Limb (tissue), 2 donors: ENCODE measurements at regions not wholly inside any gene's neighbourhood (a gene's known extent, or its start where the extent isn't known, plus 50 kb on each side); places are given as distances from the start of the nearest gene placed in this dataset.
"Not testable (repeated sequence)": the region's sequence is repeated elsewhere in the genome, so short reads cannot be mapped to it uniquely, and the experiment has no call there.

Source experiments
- DNase-seq, 2 donors: peaks; one replicate each; pipeline ENCODE4 v3.0.0-alpha.2; 2016; ENCODE audit errors: extremely low spot score in 2 of 2

GRCh38 chr22:22697377-22698117 is 53.1 kb downstream of the GGTLC2 start:
- DNase-seq = no peak

GRCh38 chr22:22698263-22698750 is 53.9 kb downstream of the GGTLC2 start:
- no peak for DNase-seq

- DNase-seq = no peak
Measured at GRCh38 chr22:22700631-22701030, 56.2 kb downstream of the GGTLC2 start.

GRCh38 chr22:22701557-22701956 is 57.1 kb downstream of the GGTLC2 start:
- not testable (repeated sequence) for DNase-seq

- no peak for DNase-seq
Measured at GRCh38 chr22:22702237-22703202, 58.1 kb downstream of the GGTLC2 start.

GRCh38 chr22:22703203-22703570 is 58.8 kb downstream of the GGTLC2 start:
- no peak for DNase-seq

GRCh38 chr22:22703715-22704114 is 59.3 kb downstream of the GGTLC2 start:
- DNase-seq = no peak

DNA sequence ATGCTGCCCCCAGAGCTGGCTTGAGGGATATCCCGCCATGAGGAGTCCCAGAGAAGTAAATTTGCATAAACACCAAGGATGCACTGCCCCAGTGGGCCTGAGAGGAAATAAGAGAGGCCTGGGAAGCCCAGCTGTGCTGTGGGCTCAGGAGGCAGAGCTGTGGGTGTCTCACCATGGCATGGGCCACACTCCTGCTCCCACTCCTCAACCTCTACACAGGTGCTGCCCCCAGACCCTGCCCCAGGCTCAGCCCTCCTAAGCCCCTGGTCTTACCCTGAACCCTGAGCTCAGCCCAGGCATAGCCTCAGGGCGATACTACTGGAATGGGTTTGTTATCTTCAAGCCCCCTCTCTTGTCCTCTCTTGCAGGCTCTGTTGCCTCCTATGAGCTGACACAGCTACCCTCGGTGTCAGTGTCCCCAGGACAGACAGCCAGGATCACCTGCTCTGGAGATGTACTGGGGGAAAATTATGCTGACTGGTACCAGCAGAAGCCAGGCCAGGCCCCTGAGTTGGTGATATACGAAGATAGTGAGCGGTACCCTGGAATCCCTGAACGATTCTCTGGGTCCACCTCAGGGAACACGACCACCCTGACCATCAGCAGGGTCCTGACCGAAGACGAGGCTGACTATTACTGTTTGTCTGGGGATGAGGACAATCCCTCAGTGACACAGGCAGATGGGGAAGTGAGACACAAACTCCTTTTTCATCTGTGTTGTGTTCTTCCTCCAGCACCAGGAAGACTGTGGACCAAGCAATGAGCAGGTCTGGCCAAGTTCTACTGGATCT is 59.9 kb downstream of the GGTLC2 start:
- DNase-seq = no peak

- no peak for DNase-seq
Measured at GRCh38 chr22:22705328-22706100, 61.1 kb downstream of the GGTLC2 start.

GRCh38 chr22:22706253-22706915 is 62.0 kb downstream of the GGTLC2 start:
- DNase-seq = no peak

- DNase-seq = no peak
Measured at GRCh38 chr22:22709719-22710445, 65.5 kb downstream of the GGTLC2 start.

GRCh38 chr22:22710719-22711531 is 66.5 kb downstream of the GGTLC2 start:
- peak in 1 of 2 donors; percentile 59 for DNase-seq

GRCh38 chr22:22711532-22711913 is 67.1 kb downstream of the GGTLC2 start:
- DNase-seq = no peak

DNA sequence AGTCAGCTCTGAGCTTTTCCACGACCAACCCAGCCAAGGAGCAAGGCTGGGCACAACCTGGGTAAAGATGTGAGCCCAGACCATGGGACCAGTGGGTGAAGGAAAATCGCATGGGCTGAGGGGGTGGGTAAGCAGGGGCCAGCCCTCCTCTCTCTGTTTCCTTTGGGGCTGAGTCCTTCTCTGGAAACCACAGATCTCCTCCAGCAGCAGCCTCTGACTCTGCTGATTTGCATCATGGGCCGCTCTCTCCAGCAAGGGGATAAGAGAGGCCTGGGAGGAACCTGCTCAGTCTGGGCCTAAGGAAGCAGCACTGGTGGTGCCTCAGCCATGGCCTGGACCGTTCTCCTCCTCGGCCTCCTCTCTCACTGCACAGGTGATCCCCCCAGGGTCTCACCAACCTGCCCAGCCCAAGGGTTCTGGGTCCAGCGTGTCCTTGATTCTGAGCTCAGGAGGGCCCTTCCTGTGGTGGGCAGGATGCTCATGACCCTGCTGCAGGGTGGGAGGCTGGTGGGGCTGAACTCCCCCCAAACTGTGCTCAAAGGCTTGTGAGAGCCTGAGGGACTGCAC is 67.8 kb downstream of the GGTLC2 start:
- no peak for DNase-seq

DNA sequence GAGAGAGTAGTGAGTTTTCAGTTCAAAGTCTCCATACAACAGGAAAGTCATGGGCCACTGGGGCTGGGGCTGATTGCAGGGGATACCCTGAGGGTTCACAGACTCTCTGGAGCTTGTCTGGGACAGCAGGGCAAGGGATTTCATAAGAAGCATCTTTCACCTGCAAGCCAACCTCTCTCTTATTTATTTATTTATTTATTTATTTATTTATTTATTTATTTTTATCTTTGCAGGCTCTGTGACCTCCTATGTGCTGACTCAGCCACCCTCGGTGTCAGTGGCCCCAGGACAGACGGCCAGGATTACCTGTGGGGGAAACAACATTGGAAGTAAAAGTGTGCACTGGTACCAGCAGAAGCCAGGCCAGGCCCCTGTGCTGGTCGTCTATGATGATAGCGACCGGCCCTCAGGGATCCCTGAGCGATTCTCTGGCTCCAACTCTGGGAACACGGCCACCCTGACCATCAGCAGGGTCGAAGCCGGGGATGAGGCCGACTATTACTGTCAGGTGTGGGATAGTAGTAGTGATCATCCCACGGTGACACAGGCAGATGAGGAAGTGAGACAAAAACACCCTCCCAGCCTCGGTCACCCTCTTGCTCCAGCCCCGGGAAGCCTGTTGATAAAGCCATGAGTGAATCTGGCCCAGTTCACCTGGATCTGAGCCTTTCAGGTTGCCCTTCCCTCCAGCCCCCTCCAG is 68.4 kb downstream of the GGTLC2 start:
- no peak for DNase-seq

GRCh38 chr22:22713416-22713815 is 69.0 kb downstream of the GGTLC2 start:
- DNase-seq = no peak

GRCh38 chr22:22714600-22715335 is 70.4 kb downstream of the GGTLC2 start:
- DNase-seq = no peak
